ENCODE measurements at regions not wholly inside any gene's neighbourhood (a gene's known extent, or its start where the extent isn't known, plus 50 kb on each side); places are given as distances from the start of the nearest gene placed in this dataset.
A peak's percentile ranks its signal among the peaks of the same experiment; 100 is the strongest.
"Not testable (repeated sequence)": the region's sequence is repeated elsewhere in the genome, so short reads cannot be mapped to it uniquely, and the experiment has no call there.

DNA sequence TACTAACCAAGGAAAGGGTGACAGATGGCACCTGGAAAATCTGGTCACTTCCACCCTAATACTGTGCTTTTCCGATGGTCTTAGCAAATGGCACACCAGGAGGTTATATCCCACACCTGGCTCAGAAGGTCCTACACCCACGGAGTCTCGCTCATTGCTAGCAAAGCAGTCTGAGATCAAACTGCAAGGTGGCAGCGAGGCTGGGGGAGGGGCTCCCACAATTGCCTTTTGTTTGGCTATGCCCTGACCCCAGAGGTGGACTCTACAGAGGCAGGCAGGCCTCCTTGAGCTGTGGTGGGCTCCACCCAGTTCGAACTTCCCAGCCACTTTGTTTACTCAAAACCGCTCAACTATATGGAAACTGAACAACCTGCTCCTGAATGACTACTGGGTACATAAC lies 50.3 kb upstream of the UGT2B15 start:
- DNase-seq (ENCODE audit: low spot score) = not testable (repeated sequence)

DNA sequence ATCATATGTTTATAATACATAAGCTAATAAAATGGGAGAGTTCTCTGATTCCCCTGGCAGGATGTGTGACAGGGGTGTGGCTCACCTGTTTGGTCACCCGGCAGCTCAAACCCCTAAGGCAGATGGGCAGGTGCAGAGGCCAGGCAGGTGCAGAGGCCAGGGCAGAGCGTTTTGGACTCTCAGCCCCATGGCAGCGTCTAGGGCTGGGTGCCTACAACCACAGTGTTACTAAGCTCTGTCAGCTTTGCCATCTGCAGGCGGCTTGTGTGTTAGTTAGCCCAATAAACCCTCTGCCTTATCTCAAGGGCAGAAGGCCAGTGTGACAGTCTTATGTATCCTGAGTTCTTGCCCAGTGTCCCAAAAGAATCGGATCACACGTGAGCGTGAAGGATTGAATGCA lies 54.0 kb upstream of the UGT2B15 start:
- no peak for DNase-seq (ENCODE audit: low spot score)

DNA sequence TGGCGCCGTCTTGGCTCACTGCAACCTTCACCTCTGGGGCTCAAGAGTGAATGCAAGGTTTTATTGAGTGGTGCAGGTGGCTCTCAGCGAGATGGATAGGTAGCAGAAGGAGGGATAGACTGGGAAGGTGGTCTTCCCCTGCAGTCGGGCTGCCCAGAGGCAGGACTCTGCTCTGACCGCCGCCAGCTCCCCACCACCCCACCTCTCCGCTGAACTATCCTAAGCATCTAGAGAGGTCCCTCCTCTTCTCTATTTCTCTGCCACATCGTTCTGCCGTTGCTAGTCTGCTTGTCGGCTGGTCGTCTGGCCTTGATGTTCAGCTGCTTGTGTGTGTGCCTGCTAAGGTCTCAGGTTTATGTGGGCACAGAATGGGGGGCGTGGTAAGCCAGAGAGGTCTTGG lies 54.5 kb upstream of the UGT2B15 start:
- DNase-seq (ENCODE audit: low spot score) = no peak

DNA sequence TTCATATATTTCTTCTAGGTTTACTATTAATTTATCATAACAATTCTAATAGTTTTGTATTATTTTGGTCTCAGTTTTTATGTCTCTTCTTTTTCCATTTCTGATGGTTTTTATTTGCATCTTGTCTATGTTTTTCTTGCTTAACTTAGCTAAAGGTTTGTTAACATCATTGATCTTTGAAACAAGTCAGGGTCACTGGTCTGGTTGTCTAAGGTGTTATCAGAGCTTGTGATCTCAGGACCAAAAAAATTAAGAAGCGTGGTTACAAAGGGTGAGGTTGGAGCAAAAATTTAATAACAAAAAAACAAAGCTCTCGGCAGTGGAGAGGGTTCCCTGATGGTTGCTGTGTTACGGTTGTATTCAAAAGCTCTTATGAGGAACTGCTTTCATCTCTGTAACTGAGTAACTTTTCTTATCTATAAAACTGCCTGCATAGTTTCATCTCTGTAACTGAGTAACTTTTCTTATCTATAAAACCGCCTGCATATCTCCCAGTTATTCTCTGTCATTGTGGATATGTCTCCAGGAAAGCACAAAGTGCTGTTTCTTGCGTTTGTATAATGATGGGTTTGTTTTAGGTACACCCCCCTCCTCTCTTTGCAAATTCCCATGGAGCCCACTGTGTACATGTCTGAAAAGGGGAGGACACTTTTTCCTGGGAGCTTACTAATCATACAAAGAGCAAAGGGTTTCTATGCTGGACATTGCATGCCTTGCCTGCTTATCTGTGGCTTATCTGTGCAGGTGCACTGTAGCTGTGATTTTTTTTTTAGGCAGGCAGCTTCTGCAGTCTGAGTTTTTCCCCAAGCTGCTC lies 62.4 kb upstream of the UGT2B15 start:
- peak; percentile 87 for DNase-seq (ENCODE audit: low spot score)

DNA sequence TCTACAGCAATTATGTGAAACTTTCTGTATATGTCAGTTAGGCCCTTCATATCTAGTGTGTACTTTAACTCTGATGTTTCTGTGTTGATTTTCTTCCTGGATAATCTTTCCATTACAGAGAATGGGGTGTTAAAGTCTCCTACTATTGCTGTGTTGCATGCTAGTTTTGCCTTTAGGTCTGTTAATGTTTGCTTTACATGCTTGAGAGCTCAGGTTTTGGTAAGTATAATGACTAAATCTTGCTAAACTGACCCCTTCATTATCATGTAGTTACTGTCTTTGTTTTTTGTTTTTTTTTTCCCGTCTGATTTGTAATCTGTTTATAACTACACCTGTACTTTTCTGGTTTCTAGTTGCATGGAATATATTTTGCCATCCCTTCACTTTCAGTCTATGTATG lies 63.6 kb upstream of the UGT2B15 start:
- no peak for DNase-seq (ENCODE audit: low spot score)

DNA sequence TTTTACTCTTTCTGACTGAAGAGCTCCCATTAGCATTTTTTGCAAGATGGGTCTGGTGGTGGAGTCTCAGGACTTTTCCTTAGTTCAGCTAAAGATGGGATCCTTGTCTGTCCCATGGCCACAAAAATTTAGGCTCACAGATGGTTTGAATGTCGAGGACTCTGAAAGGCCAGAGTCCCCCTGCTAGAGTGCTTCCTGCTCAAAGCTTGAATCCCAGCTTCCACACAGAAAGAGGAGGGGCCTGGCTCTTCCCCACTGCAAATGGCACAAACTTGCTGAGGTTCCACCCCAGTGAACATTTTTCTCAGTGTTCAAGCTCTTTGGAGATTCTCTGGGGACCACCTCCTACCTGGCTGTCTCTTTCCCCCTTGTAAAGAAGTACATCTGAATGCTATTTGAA lies 64.7 kb upstream of the UGT2B15 start:
- DNase-seq (ENCODE audit: low spot score) = no peak

DNA sequence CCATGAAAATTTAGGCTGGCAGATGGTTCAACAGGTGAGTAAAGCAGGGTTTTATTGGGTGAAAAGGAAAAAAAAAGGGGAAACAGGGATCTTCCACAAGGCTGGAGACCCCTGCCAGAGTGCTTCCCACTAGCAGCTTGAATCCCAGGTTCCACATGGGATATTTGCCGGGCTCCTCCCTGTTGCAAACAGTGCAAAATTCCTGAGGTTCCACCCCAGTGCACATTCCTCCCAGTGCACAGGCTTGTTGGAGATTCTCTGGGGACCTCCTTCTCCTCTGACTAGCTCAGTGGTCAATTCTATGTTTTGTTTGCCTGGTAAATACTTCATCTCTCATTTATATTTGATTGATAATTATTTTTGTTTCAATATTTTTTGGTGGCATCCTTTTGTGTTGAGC lies 66.4 kb upstream of the UGT2B15 start:
- no peak for DNase-seq (ENCODE audit: low spot score)

DNA sequence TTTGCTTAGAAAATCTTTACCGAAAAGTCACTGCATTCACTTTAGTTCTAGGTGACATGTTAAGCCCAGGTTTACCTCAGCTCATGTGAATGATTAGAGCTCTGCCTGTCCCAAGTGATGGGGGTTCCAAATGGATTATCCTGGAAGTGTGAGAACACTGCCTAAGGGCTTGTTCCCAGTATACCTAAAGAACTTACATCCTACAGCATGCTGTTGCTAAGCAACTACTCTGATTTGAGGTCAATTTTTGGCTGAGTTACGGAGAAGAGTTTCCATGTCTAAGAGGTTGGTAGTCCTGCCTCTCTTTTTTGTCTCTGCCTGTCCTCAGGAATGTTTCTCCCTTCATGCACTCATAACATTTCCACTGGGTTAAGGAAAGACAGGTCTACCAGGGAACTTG lies 67.6 kb upstream of the UGT2B15 start:
- no peak for DNase-seq (ENCODE audit: low spot score)

DNA sequence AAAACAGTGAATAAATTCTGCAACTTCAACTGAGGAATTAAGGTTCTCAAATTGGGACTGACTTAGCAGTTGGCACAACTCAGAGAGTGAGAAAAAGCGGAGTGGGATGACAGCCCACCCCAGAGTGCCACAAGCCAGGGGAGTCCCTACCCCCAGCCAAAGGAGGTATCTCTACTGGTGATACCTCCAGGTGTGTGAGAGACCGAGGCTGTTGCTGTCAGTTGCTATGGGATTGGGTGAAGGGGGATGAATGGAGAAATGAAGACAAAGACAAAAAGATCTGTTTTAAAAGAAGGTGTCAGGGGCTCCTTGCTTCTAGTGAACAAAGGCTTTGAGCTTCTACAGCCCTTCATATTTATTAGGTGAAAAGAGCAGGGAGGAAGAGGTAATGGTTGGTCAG lies 71.4 kb upstream of the UGT2B10 start:
- no peak for DNase-seq (ENCODE audit: low spot score)

DNA sequence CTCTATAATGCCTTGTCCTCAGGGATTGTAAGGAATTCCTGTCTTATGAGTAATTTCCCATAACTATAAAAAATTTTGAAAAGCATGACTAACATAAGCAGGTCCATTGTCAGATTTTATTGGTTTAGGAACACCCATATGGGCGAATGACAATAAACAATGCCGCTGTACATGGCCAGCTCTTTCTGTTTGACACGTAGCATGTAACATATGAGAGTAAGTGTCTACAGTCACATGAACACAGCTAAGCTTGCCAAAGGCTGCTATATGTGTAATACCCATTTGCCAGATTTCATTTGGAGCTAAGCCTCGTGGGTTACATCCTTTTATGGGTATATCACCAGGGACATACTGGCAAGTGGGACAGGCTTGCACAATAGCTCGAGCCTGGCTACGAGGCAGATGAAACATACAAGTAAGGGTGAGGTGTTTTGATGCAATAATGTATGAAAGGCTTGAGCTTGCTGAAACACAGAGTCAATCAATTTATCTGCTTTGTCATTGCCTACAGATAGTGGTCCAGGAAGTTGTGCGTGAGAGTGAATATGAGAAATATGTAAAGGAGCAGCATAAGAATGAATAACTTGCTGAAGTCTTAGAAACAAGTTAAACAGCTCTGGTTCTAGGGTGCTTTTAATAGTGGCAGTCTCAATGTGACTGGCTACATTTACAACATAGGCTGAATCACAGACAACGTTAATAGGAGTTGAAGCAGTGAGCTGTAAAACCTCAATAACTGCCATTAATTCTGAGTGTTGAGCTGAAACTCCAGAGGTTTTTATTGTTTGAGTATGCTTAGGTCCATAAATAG lies 67.4 kb upstream of the UGT2B10 start:
- DNase-seq (ENCODE audit: low spot score) = no peak

DNA sequence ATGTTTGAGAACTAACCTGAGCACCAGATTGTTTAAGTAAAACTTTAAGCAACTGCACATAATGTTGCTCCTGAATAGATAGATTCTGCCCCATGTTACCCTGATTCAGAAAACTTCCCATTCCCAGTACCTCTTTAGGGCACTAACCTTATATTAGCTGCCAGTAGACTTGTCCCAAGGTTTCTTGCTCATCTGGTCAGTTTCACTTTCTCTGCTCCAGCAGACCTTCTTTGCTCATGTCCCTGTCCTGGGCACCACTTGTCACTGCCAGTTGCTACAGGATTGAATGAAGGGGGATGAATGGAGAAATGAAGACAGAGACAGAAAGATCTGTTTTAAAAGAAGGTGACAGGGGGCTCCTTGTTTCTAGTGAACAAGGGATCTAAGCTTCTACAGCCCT lies 65.2 kb upstream of the UGT2B10 start:
- no peak for DNase-seq (ENCODE audit: low spot score)

DNA sequence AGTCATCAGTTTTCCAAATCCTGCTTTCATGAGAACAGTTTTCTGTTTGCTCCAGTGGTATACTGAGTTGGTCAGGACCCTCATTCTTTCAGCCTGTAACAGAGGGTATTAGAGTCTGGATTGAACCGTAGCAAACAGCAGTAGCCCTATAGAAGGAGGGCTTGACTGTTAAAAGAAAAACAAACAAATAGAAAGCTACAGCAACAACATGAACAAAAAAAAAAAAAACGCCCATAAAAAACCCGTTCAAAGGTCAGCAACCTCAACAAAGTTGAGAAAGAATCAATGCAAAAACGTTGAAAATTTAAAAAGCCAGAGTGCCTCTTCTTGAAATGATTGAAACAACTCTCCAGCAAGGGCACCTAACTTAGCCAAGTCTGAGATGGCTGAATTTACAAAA lies 64.7 kb upstream of the UGT2B10 start:
- no peak for DNase-seq (ENCODE audit: low spot score)

DNA sequence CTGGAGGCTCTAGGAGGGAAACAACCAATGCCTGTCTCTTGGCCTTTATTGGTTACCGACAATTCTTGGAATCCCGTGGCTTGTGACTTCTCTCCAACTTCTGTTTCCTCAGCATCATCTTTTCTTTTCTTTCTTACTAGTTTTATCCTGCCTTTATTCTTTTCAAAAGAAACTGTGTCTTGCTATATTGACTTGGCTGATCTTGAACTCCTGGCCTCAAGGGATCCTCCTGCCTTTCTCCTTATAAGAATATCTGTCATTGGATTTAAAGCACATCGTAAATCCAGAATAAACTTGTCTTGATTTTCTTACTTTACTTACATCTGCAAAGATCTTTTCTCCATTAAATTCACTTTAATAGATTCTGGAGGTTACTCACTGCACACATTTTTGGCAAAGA lies 49.9 kb upstream of the UGT2B10 start:
- DNase-seq (ENCODE audit: low spot score) = no peak
